Ascending aorta (tissue), 2 donors: ENCODE measurements at regions not wholly inside any gene's neighbourhood (a gene's known extent, or its start where the extent isn't known, plus 50 kb on each side); places are given as distances from the start of the nearest gene placed in this dataset.

ENCODE experiments used
- DNase-seq, 2 donors: peaks; one replicate each; pipeline ENCODE4 v3.0.0-alpha.2; 2019; ENCODE audit warnings: low spot score in 2 of 2
- H3K27ac ChIP-seq, 2 donors: fragments of 200-600 bp; sonication (generic); one replicate each; pipeline ENCODE4 v1.5.1; 2016 to 2017; ENCODE audit warnings: mild to moderate bottlenecking in 1 of 2
- H3K27me3 ChIP-seq: fragments of 200-600 bp; sonication (generic); one replicate; pipeline ENCODE4 v1.5.1; 2017
- H3K36me3 ChIP-seq, 2 donors: fragments of 200-600 bp; sonication (generic); one replicate each; pipeline ENCODE4 v1.5.1; 2016
- H3K4me1 ChIP-seq, 2 donors: fragments of 200-600 bp; sonication (generic); one replicate each; pipeline ENCODE4 v1.5.1; 2016 to 2017; ENCODE audit warnings: mild to moderate bottlenecking in 1 of 2
- H3K4me3 ChIP-seq, 2 donors: fragments of 200-600 bp; sonication (generic); one replicate each; pipeline ENCODE4 v1.5.1; 2016 to 2017; ENCODE audit warnings: mild to moderate bottlenecking in 1 of 2
- H3K9me3 ChIP-seq, 2 donors: fragments of 200-600 bp; sonication (generic); one replicate each; pipeline ENCODE4 v1.5.1; 2016
- CTCF ChIP-seq, 3 experiments: fragments of 200-600 bp in 2 of 3; fragments of 450-650 bp in 1 of 3; sonication (generic) in 2 of 3; IDR thresholded peaks; one replicate each; pipeline ENCODE4 v1.5.1; 2016 to 2019; ENCODE audit warnings: antibody characterized with exemption in 3 of 3, mild to moderate bottlenecking in 1 of 3, moderate library complexity in 1 of 3
- intact Hi-C: fragments of 100-400 bp; cut with DNase I; formaldehyde crosslinking; loops from one replicate; pipeline ENCODE4 v1.15.1; 2023

DNA sequence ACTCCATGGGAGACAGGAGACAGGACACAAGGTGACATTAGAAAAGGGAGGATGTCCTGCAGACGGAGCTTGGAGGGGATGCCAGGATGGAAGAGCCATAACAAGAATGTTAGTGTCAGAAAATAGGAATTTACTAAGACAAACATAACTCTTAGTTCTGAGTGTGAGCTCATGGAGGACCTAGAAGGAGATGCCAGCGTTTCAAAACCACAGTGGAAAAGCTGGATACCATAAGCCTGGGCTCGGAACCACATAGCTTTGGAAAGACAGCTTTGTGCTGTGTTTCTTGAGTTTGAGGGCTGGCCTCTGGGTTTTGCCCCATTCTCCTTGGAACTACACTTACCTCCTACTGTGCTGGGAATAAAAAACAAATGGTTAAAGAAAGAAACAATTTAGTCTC, 128.4 kb downstream of the S1PR1 start:
- Histone ChIP-seq H3K36me3 (no peaks in the 10 kb centered on the region), H3K4me1 (no peaks in the 10 kb centered on the region), H3K27ac (no peak overlapping the region), H3K9me3 (no peaks in the 10 kb centered on the region), H3K27me3 (no peaks in the 10 kb centered on the region), H3K4me3 (no peak overlapping the region)
- intact Hi-C loops = no loop called here
- DNase-seq = no peak
- TF ChIP-seq CTCF (IDR thresholded peaks at IDR 0.05) = no peak

- no peak for TF ChIP-seq CTCF (IDR thresholded peaks at IDR 0.05)
- no peaks in the 10 kb centered on the region for H3K4me1 ChIP-seq
- DNase-seq = no peak
- H3K27me3 ChIP-seq = no peaks in the 10 kb centered on the region
- intact Hi-C loops = no loop called here
- no peaks in the 10 kb centered on the region for H3K9me3 ChIP-seq
- no peak overlapping the region for H3K27ac ChIP-seq
- H3K36me3 ChIP-seq = no peaks in the 10 kb centered on the region
- H3K4me3 ChIP-seq = no peak overlapping the region
Measured at GRCh38 chr1:101365878-101366277, 129.1 kb downstream of the S1PR1 start.

- H3K9me3 ChIP-seq = no peaks in the 10 kb centered on the region
Measured at GRCh38 chr1:101366513-101367215, 129.8 kb downstream of the S1PR1 start.

GRCh38 chr1:101367630-101368029, 130.8 kb downstream of the S1PR1 start:
- H3K27ac ChIP-seq = no peak overlapping the region
- no peak for TF ChIP-seq CTCF (IDR thresholded peaks at IDR 0.05)
- no peaks in the 10 kb centered on the region for H3K27me3 ChIP-seq
- H3K4me1 ChIP-seq = no peaks in the 10 kb centered on the region
- no peaks in the 10 kb centered on the region for H3K9me3 ChIP-seq
- intact Hi-C loops = no loop called here
- no peaks in the 10 kb centered on the region for H3K36me3 ChIP-seq
- no peak overlapping the region for H3K4me3 ChIP-seq
- DNase-seq = no peak

More at GRCh38 chr1:101366513-101367215, 129.8 kb downstream of the S1PR1 start:
- no peak for TF ChIP-seq CTCF (IDR thresholded peaks at IDR 0.05)
- no peak overlapping the region for H3K27ac ChIP-seq
- no peaks in the 10 kb centered on the region for H3K36me3 ChIP-seq
- DNase-seq = no peak
- no peak overlapping the region for H3K4me3 ChIP-seq
- no peaks in the 10 kb centered on the region for H3K27me3 ChIP-seq
- intact Hi-C loops = no loop called here
- no peaks in the 10 kb centered on the region for H3K4me1 ChIP-seq

DNA sequence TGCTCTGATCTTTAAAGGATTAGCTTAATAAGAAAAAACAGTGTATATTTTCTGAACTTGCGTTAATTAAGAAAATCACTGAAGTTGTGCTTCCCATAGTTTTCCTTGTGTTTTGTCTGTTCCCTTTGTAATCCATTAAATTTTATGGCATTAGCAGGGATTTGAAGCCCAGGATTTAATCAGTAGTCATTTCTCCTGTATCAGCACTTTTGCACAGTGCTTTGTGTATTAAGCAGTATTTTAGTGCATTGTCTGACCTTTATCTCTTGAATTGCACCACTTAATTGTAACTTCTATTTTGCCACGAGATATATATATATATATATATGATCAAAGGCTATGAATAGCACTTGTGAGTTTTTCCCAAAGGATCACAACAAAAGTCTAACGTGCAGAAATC, 133.7 kb downstream of the S1PR1 start:
- H3K27me3 ChIP-seq = no peaks in the 10 kb centered on the region
- intact Hi-C loops = no loop called here
- TF ChIP-seq CTCF (IDR thresholded peaks at IDR 0.05) = no peak

GRCh38 chr1:101371259-101371658, 134.4 kb downstream of the S1PR1 start:
- H3K36me3 ChIP-seq = no peaks in the 10 kb centered on the region
- H3K4me1 ChIP-seq = no peaks in the 10 kb centered on the region
- H3K9me3 ChIP-seq = peaks cover 0 to 3% of the 10 kb centered on the region in 2 donors
- H3K4me3 ChIP-seq = no peak overlapping the region
- intact Hi-C loops = no loop called here
- no peak for DNase-seq
- H3K27me3 ChIP-seq = no peaks in the 10 kb centered on the region
- no peak overlapping the region for H3K27ac ChIP-seq
- no peak for TF ChIP-seq CTCF (IDR thresholded peaks at IDR 0.05)

More for the DNA sequence above, 133.7 kb downstream of the S1PR1 start:
- Histone ChIP-seq H3K4me1 (no peaks in the 10 kb centered on the region), H3K9me3 (peaks cover 0 to 3% of the 10 kb centered on the region in 2 donors), H3K36me3 (no peaks in the 10 kb centered on the region), H3K4me3 (no peak overlapping the region), H3K27ac (no peak overlapping the region)
- no peak for DNase-seq
